Stimulated activated CD8-positive, alpha-beta memory T cell treated with anti-CD3 and anti-CD28 coated beads, Interleukin-4, amount 100 ng/mL, for 48 hours (primary cell): ENCODE measurements at regions not wholly inside any gene's neighbourhood (a gene's known extent, or its start where the extent isn't known, plus 50 kb on each side); places are given as distances from the start of the nearest gene placed in this dataset.

Experiments used
- DNase-seq: peaks from one replicate; pipeline ENCODE4 v3.0.0-alpha.2; 2020

GRCh38 chr2:144151851-144152250, 368.1 kb downstream of the ZEB2 start:
- no peak for DNase-seq

- DNase-seq = no peak
These were observed 368.5 kb downstream of the ZEB2 start for GRCh38 chr2:144151405-144151804.

GRCh38 chr2:144147356-144147755, 372.6 kb downstream of the ZEB2 start:
- DNase-seq = no peak

DNA sequence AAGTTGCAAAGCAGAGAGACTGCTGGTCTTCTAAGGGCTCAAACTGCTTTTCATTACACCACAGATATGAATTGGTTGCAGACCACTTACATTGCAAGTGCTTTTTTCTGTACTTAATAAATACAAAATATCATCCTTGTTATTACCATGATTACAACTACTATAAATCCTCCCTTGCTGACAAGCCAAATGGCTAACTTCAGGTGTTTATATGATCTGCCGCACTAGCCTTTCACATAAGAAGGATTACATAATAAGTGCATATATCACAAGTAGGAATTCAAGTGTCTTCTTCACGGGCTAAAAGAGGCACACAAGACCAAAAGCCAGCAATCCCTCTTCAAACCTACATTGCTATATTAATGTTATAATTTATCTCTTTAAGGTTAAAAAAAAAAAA, 373.0 kb downstream of the ZEB2 start:
- no peak for DNase-seq

GRCh38 chr2:144146076-144146475, 373.8 kb downstream of the ZEB2 start:
- no peak for DNase-seq

GRCh38 chr2:144143294-144144151, 376.4 kb downstream of the ZEB2 start:
- no peak for DNase-seq

DNA sequence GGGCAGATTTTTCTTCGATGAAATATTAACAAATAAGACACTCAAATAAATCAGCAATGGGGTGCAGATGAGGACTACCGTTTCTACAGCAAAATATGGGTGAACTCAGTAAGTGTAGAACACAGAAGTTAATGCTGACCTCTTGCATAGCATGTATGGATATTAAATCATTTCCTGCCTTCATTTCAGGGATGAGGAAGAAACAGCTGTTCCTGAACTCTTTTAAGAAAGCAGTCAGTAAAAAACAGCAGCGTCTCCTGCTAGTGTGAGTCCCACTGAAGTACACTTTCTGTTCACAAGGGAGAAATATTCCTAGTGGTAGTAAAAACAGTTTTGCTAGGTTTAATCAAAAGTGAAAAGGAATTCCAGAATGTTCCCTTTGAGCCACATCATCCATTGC, 379.0 kb downstream of the ZEB2 start:
- no peak for DNase-seq

DNA sequence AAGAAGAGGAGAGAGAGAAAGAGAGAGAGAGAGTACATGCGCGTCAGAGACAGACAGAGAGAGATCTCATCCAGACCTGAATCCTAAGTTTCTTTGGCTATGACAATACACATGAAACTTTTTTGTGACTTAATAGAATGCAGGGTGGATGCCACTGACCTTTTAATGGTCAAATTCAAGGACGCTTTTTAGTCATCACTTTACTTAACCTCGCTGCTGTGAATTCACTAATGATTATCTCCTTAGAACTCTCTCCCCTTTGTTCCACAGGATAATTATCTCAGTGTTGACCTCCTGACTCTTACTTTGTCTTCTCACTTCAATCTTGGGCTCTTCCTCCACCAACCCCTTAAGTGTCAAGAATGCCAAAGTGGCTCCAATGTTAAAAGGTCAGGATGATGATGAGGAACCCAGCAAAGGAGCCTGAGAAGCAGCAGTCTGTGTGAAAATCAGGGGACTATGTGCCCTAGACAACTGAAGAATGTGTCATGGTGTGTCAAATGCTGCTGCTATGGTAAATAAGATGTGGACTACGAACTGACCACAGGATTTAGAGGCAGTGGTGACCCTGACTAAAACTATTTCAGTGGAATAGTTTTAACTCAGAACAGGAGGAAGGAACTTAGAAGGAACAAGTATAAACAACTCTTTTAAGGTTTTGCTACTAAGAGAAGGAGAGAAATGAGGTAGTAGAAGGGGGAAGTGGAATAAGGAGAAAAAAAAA, 382.1 kb downstream of the ZEB2 start:
- DNase-seq = no peak

DNA sequence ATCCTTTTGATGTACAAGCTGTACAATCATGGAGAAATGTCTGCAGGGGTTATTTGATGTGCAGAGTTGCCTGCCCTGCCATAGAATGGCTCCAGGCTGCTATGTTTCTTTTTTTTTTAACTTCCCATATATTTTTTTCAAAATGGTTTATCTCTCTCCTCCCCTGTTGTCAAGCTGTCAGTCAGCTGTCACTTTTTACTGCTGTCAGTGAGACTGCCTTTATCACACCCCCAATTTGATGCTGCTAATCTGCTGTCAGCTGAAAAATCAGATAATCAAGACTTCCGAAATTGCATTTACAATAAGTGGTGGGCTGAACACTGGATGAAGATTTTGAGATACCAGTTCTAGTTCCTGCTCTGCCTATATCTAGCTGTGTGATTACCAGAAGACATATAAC, 382.6 kb downstream of the ZEB2 start:
- DNase-seq = no peak

- DNase-seq = no peak
These were observed 383.5 kb downstream of the ZEB2 start for GRCh38 chr2:144136297-144137010.

DNA sequence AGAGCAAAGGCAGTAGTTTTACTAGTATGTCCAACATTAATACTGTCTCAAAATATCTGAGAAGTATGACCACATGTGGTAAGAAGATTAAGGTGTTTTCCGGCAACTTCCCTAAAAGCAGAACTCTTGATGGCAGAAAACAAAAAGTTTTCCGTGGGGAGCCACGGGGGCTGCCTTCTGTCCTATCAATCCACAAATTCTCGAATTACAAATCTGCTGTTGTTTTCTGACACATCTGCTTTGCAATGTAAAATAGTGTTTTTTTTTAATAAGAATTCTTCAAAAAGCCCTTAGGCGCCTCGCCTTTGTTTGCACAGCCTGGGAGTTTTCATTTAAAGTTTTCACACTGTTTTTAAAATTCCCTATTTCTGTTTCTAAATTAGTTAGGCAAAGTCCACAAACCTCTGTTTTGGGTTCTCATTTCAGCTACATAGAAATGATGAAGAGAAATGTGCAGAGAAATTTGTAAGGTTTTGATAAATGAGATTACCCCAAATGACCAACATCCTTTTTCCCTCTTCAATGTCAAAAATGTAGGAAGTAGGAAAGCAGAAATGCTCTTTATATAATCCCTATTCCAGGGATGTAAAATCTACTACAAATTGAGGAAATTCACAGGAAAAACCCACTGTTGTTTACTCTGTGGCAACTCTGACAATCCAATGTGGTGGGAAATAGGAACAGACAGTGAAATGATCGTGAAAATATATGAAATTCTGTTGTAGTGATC, 385.8 kb downstream of the ZEB2 start:
- no peak for DNase-seq

GRCh38 chr2:144132357-144132756, 387.6 kb downstream of the ZEB2 start:
- DNase-seq = no peak

DNA sequence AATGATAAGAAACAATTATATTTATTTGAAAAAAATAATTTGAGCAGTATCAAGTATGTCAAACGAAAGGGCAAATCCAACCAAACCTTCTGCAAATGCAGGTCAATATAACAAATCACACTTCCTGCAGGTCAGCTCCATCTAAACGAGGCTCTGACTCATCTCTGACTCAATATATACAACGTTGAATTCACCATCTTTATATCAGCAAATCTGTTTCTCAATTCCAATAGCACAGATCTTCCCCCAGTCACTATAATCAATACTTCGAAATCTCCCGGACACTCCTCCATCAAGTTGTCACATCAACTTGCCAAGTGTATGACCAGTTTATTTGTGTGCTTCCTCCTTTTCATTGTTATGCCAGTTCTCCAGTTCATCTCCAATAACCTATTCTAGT, 388.9 kb downstream of the ZEB2 start:
- no peak for DNase-seq

DNA sequence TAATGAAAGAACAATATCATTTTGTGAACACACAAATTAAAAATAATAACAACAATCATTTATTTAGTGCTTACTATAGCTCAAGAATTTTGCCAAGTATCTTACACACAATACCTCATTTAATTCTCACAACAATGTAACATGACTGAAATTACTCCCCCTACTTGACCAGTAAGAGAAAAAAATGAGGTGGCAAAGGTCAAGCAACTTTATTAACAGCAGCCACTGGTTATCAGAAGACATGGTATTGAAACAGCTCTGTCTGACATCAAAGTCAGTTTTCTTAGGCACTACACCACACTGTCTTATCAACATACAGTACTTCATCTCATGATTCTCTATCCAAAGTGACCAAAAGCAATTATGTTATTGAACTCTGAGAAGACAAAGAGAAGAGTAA, 389.4 kb downstream of the ZEB2 start:
- no peak for DNase-seq

DNA sequence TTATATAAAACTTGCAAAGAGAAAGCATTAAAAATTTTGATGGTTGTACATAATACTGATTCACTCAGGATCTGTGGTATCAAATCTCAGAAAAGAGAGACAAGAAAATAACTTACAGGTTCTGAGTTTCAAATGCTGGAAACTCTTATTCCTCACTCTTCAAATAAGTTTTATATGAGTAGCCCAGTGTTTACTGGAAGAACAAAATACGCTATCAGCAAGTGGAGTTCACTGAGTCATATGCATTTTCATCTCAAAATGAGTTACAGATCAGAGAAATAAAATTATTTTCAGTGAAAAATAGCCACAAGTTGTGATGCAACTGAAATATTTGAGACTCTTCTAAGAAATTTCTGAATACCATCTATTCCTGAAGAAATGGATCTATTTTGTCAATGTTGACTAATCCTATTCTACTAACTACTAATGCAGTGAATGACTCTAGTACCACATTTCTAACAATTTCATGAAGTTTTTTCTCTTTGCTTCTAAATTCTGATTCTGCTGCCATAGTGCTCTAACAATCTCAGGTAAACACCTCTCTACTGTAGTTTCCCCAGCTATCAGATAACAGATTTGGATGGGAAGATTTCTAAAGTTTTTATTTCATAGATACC, 391.7 kb downstream of the ZEB2 start:
- DNase-seq = no peak

GRCh38 chr2:144127693-144128092, 392.2 kb downstream of the ZEB2 start:
- no peak for DNase-seq

DNA sequence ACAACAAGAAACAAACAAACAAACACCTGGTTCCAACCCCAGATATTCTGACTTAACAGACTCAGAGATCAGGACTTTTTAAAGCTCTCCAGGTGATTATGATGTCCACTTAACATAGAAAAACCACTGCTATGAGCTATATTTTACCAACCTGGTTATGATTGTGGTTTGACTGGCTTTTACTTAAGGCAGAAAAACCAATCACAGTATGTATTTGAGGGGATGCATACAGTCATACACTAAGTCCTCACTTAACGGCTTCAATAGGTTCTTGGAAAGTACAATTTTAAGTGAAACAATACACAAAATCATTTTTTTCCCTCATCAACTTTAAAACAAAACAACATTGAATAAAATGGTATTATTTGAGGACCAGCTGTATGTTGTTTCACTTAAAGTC, 393.6 kb downstream of the ZEB2 start:
- DNase-seq = no peak

GRCh38 chr2:144125751-144126150, 394.2 kb downstream of the ZEB2 start:
- no peak for DNase-seq

GRCh38 chr2:144124882-144125281, 395.0 kb downstream of the ZEB2 start:
- DNase-seq = no peak

DNA sequence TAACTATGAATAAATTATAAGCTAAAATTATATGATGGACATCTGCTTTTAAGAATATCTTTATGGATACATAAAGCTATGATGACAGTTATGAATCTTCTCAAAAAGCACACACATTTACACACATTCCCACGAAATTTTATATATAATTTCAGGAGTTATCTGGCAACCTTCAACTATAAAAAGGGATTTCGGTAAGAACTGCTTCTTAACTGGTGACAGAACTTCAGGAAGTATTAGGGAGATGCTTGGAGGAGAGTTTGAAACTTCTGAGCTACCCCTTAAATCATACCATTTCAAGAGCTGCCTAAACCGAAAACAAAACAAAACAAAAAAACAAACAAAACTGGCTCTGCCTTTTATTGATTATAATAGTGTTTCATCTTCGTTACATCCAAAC, 399.4 kb downstream of the ZEB2 start:
- no peak for DNase-seq

DNA sequence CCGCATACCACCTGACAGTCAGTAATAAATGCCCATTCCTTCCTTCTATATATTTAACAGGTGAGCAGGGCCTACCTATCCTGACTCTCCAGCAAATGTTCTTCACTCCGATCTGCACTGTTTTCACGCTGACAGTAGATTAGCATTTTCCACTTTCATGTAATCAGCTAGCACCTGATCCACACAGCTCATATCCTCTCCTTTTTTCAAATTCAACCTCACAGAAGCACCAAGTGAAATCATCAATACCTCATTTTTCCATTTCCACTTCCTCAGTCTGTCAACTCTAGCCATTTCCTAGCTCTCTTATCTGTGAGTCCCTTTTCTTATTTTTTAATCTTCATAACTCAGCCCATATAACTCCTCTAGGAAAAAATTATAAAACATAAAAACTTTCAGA, 402.8 kb downstream of the ZEB2 start:
- DNase-seq = no peak

GRCh38 chr2:144115739-144116291, 404.1 kb downstream of the ZEB2 start:
- DNase-seq = no peak
